ES-I3 (cell line): ENCODE measurements at regions not wholly inside any gene's neighbourhood (a gene's known extent, or its start where the extent isn't known, plus 50 kb on each side); places are given as distances from the start of the nearest gene placed in this dataset.
"Not testable (repeated sequence)": the region's sequence is repeated elsewhere in the genome, so short reads cannot be mapped to it uniquely, and the experiment has no call there.

Experiments
- H3K36me3 ChIP-seq: 2 replicates; pipeline ENCODE4 v1.6.1; 2013; ENCODE audit warnings: mild to moderate bottlenecking, low read length, control low read depth, moderate library complexity; ENCODE audit not compliant: insufficient read depth
- H3K4me1 ChIP-seq: 2 replicates; pipeline ENCODE4 v1.6.1; 2013; ENCODE audit warnings: mild to moderate bottlenecking, control low read depth, low read length; ENCODE audit not compliant: insufficient read depth
- H3K9ac ChIP-seq: 2 replicates; pipeline ENCODE4 v1.6.1; 2013; ENCODE audit warnings: low read depth, mild to moderate bottlenecking, low read length, moderate library complexity
- H3K9me3 ChIP-seq: 2 replicates; pipeline ENCODE4 v1.6.1; 2013; ENCODE audit warnings: mild to moderate bottlenecking, low read length, moderate library complexity; ENCODE audit not compliant: control insufficient read depth, insufficient read depth

DNA sequence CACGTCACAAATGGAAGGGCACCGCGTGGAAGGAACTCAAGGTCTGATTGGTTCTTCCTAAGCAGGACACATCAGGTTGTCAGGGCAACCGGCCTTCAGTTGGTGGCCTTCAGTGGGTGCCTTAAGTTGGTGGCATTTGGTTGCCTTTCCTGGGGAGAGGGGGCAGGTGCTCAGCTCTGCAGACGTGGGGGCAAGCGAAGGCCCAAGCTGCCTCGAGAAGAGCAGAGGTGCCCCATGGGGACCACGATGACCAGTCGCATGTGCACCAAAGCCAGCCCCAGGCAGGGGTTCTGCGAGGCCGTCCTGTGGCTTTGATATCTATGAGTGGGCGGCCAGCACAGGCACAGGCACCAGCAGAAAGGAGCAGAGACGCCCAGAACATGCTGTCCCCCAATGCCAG lies 1742.8 kb upstream of the DEFB115 start:
- not testable (repeated sequence) for H3K9me3 ChIP-seq, H3K9ac ChIP-seq, H3K36me3 ChIP-seq, H3K4me1 ChIP-seq

DNA sequence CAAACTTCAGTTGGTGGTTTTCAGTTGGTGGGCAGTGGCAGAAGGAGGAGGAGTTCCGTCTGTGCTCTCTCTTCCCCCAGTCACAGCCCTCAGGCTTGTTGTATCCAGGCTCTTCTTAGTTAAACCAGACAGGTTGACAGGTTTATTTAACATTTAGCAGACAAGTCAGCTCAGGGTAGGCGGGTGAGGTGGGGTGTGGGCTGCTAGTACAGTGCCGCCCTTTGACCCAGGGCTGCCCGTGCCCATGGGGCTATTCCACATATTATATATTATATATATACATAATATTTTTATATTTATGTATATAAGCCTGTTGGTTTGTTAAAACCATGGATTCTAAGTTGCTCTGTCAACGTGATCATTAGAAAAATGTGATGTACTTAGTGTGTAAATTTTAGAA lies 1740.6 kb upstream of the DEFB115 start:
- not testable (repeated sequence) for H3K36me3 ChIP-seq, H3K9me3 ChIP-seq, H3K9ac ChIP-seq, H3K4me1 ChIP-seq

DNA sequence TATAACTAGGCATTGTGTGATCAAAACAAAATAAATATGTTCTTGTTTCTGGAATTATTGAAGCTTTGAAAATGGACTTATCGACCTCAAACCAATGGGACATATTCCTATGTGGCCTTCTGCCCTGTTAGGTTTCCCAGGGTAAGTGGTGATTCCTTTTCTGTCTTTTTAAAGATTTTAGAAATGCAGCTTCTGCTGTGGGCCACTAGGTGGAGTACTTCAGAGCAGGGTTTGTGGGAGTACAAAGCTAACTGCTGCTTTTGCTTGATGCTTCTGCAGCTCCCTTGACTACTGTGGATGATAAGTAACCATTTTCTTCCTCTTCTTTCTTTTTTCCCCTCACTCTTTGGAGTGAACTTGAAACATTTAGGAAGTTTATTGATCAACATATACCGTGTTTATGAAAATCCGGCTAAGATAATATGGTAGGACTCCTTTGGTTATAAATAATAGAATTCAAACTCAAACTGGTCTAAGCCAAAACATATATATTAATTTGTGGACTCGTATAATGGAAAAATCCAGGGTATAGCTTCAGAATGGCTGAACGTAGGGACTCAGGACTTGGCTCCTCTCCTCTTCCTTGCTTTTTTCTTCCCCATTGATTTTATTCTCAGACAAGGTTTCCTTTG lies 1737.7 kb upstream of the DEFB115 start:
- H3K4me1 ChIP-seq, H3K36me3 ChIP-seq, H3K9me3 ChIP-seq, H3K9ac ChIP-seq: not testable (repeated sequence)

DNA sequence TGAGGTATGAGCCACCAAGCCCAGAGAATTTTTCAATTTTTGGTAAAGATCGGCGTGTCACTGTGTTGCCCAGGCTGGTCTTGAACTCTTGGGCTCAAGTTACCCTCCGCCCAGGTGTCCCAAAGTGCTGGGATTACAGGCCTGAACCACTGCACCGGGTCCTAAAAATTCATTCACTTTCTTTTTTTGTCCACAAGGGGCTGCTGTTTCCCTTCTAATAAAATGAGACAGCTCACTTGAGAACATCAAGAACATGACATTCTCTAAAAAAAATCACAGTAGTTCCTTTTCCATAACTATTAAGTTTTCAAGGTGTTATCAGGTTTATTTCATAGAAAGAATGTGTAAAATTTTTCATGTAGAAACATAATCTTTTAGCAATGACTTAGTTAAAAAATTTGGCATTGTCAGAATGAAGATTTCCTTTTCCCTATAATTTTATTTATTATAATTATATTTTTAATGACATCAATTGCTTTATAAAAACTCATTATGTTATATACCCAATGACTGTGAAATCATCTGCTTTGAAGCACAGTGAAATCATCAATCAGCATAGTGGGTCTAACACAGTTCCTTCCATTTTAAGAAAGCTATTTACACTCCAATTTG lies 1723.8 kb upstream of the DEFB115 start:
- not testable (repeated sequence) for H3K9me3 ChIP-seq, H3K4me1 ChIP-seq, H3K9ac ChIP-seq, H3K36me3 ChIP-seq

DNA sequence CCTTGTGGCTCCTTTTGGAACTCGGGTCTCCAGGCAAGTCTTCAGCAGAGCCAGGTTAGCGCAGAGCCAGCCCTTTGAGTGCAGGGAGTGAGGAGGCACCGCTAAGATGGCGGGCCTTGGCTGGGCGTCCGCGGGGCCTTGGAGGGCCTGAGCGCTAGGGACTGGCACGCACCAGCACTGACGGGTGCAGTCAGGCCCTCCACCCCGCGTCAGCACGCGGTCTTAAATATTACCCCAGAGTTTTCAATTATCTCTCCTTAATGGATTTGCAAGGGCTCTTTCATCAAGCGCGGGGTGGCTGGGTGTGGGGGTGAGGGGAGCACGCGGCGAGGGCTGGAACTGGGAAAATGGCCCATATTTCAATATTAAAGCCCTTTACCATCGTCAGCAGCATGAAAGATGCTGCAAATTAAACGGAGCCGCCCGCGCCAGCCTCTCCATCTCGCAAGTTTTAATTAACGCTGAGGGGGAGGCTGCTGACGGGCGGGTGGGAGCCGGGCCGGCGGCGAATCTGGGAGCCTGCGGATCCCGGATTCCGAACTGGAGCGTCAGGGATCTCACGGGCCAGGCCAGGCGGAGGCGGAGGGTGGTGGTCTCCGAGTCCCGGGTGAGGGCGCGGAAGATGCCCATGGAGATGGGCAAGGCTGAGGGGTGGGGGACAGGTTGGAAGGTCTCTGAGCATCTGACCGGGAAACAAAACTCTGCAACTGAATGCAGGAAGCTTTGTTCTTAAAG lies 1690.4 kb upstream of the DEFB115 start:
- H3K9me3 ChIP-seq, H3K4me1 ChIP-seq, H3K9ac ChIP-seq, H3K36me3 ChIP-seq: not testable (repeated sequence)

DNA sequence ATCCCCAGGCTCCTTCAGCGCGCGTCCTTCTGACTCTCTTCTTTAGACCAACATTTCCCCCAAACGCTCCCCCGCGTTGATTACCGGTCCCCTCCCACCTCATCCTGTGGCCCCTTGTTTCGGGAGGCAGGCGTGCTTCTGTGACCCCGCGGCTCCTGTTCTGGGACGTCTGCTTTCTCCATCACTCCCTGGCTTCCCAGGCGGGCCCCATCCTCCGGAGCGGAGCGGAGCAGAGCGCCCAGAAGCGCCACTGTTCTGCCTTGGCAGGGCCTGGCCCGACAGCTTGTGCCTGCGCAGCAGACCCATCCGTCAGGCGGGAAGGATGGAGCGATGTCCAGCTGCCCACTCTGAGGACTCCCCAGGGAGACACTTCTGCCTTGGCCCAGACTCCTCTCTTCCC lies 1689.8 kb upstream of the DEFB115 start:
- H3K4me1 ChIP-seq, H3K36me3 ChIP-seq, H3K9me3 ChIP-seq, H3K9ac ChIP-seq: not testable (repeated sequence)

DNA sequence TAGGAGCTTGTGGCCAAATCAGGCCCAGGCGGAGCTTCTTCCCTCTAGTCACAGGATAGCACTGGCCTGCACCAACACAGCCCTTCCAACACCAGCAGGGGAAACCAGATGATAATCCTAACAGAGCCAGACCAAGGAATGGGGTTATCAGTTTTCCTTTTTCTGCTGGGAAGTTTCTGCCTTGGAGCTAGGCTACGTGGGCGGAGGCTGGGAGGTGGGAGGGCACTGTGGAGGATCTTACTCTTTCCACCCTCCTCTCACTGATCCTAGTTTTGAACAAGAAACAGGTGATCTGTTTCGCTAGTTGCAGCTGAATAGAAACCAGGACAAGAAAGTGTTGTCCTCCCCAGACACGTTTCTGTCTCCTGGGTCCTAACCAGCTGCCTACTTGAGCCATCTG lies 1687.3 kb upstream of the DEFB115 start:
- H3K9ac ChIP-seq, H3K36me3 ChIP-seq, H3K9me3 ChIP-seq, H3K4me1 ChIP-seq: not testable (repeated sequence)

DNA sequence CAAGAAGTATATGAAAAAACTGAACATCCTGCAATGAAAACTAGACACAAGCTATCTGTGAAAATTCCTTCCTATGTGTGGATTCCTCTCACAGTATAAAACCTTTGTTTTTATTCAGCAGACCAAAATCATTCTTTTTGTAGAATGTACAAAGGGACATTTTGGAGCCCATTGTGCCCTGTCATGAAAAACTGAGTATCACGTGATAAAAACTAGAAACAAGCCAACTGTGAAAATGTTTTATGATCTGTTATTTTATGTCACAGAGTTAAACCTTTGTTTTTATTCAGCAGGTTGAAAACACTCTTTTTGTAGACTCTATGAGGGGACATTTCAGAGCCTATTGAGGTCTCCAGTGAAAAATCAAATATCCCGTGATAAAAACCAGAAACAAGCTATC lies 1667.9 kb upstream of the DEFB115 start:
- H3K4me1 ChIP-seq, H3K9me3 ChIP-seq, H3K9ac ChIP-seq, H3K36me3 ChIP-seq: not testable (repeated sequence)

DNA sequence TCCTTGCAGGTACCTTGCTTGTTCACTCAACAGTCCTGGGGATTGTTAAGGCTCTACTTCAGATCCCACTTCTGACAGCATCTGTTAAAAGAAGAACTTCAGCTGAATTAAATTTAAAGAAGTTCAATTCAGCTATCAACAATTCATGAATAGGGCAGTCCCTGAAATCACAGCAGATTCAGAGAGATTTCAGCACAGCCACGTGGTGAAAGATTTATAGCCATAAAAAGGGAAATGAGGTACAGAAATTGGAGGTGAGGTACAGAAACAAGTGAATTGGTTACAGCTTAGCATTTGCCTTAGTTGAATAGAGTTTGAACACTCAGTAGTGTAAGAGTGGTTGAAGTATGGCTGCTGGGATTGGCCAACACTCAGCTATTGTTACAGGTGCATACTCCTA lies 1653.3 kb upstream of the DEFB115 start:
- H3K9ac ChIP-seq, H3K4me1 ChIP-seq, H3K36me3 ChIP-seq, H3K9me3 ChIP-seq: not testable (repeated sequence)

DNA sequence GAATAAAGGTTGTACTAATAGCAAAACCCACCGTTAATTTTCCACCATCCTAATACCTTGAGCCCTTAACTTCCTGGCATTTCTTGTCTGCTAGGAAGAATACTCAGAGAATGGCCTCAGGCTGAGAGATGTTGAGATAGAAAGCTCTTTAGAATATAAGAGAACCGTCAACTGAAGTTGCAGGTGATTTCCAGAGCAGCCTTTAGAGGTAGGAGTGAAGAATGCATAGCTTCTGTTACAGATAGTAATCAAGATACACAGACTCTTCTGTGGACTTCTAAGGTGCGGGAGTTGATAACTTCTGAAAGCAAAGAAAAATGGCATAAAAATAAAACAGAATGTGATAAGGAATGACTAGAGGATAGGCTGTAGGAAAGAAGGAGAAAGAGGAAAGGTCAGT lies 1651.3 kb upstream of the DEFB115 start:
- H3K36me3 ChIP-seq, H3K9me3 ChIP-seq, H3K9ac ChIP-seq, H3K4me1 ChIP-seq: not testable (repeated sequence)

DNA sequence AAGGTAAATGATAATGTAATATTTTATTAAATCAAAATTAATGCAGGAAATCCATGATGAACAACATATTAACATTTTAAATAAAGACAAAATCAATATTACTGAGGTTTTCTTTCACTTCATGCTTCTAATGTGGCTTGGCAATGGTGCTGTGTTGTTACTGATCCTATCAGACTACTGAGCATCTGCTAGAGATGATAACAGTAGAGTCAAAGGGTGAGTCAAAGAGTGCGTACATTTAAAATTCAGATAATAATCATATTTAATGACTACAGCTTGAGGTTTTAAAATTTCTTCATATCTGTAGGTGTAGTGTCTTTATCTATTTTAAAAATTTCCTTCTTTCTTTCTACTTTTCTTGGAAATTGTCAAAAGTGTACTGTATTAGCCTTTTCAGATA lies 1628.1 kb upstream of the DEFB115 start:
- H3K9ac ChIP-seq, H3K4me1 ChIP-seq, H3K9me3 ChIP-seq, H3K36me3 ChIP-seq: not testable (repeated sequence)
